Stimulated activated naive B cell treated with anti-CD40 and anti-IgM and Interleukin-4, amounts not matched to agents 10 μg/mL and 1 μg/mL and 100 μg/mL, for 72 hours (primary cell): ENCODE measurements at regions not wholly inside any gene's neighbourhood (a gene's known extent, or its start where the extent isn't known, plus 50 kb on each side); places are given as distances from the start of the nearest gene placed in this dataset.

Experiments
- ATAC-seq, 2 donors: fragments of 150-1000 bp; cut with Tn5 transposase; replicated peaks; 2 replicates each; pipeline ENCODE4 v1.10.0; 2021; ENCODE audit warnings: moderate library complexity in 1 of 2
- DNase-seq: peaks from one replicate; pipeline ENCODE4 v3.0.0; 2021
- H3K27ac Mint-ChIP-seq: one replicate; pipeline ENCODE4 v1.8.0; 2022; ENCODE audit warnings: mild to moderate bottlenecking, mixed read lengths
- H3K27me3 Mint-ChIP-seq, 2 donors: one replicate each; pipeline ENCODE4 v1.8.0; 2022; ENCODE audit warnings: mixed read lengths in 2 of 2
- H3K36me3 Mint-ChIP-seq, 2 donors: one replicate each; pipeline ENCODE4 v1.8.0; 2022; ENCODE audit warnings: mixed read lengths in 2 of 2, mild to moderate bottlenecking in 1 of 2
- H3K4me1 Mint-ChIP-seq, 2 donors: one replicate each; pipeline ENCODE4 v1.8.0; 2022; ENCODE audit warnings: mixed read lengths in 2 of 2, mild to moderate bottlenecking in 1 of 2
- H3K4me3 Mint-ChIP-seq, 2 donors: one replicate each; pipeline ENCODE4 v1.8.0; 2022; ENCODE audit warnings: mild to moderate bottlenecking in 2 of 2, mixed read lengths in 2 of 2, moderate library complexity in 1 of 2
- H3K9me3 Mint-ChIP-seq, 2 donors: one replicate each; pipeline ENCODE4 v1.8.0; 2022; ENCODE audit warnings: mixed read lengths in 2 of 2, mild to moderate bottlenecking in 1 of 2

GRCh38 chr3:195011231-195011834, 259.6 kb downstream of the XXYLT1 start:
- Mint-ChIP-seq H3K4me1 (peaks cover 23 to 34% of the 10 kb centered on the region in 2 donors), H3K4me3 (no peak overlapping the region), H3K27ac (no peak overlapping the region), H3K27me3 (peaks cover 8 to 16% of the 10 kb centered on the region in 2 donors), H3K36me3 (no peaks in the 10 kb centered on the region), H3K9me3 (no peaks in the 10 kb centered on the region)
- ATAC-seq, result no peak
- no peak for DNase-seq

DNA sequence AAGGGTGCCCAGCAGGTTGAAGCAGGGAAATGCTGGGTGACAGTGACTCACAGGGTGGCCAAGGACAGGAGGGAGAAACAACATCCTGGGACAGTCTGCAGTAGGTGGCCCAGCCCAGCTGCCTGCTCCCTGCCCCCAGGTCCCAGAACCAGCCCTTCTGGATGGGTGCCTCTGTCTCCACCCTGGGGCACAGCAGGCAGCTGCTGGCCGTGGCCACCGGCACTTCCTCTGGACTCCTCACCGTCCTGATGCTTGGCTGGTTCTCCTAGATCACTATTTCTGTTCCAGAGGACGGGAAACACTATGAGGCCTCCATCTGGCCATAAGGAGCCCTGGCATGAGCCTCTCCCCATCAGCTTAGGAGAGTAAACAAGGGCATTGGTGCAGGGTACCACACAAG, 258.9 kb downstream of the XXYLT1 start:
- no peak for DNase-seq
- Mint-ChIP-seq H3K27me3 (peaks cover 10 to 18% of the 10 kb centered on the region in 2 donors), H3K36me3 (no peaks in the 10 kb centered on the region), H3K4me3 (no peak overlapping the region), H3K27ac (no peak overlapping the region), H3K4me1 (peaks cover 21 to 26% of the 10 kb centered on the region in 2 donors), H3K9me3 (no peaks in the 10 kb centered on the region)
- ATAC-seq, result no peak

DNA sequence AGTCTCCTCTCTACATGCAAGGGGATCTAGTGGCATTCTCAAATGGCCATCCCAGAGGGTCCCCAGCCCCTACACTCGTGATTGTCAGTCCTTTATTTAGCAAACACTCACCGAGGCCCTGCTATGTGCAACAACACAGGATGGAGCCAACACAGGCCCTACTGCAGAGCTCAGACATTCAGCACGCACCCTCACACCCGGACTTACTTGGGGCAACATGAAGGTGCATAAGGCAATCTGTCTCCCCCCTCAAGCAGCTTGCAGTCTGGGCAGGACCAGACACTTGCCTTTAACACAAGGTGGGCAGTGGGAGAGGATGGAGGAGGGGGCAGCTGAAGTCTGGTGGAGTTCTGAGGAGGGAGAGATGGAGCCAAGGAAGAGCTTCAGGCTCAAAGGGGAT, 258.4 kb downstream of the XXYLT1 start:
- no peaks in the 10 kb centered on the region for H3K36me3 Mint-ChIP-seq
- no peak for DNase-seq
- H3K27ac Mint-ChIP-seq, result no peak overlapping the region
- peaks cover 10 to 18% of the 10 kb centered on the region in 2 donors for H3K27me3 Mint-ChIP-seq
- H3K4me3 Mint-ChIP-seq, result no peak overlapping the region
- ATAC-seq, result no peak
- H3K9me3 Mint-ChIP-seq, result no peaks in the 10 kb centered on the region
- peaks cover 17 to 21% of the 10 kb centered on the region in 2 donors for H3K4me1 Mint-ChIP-seq

DNA sequence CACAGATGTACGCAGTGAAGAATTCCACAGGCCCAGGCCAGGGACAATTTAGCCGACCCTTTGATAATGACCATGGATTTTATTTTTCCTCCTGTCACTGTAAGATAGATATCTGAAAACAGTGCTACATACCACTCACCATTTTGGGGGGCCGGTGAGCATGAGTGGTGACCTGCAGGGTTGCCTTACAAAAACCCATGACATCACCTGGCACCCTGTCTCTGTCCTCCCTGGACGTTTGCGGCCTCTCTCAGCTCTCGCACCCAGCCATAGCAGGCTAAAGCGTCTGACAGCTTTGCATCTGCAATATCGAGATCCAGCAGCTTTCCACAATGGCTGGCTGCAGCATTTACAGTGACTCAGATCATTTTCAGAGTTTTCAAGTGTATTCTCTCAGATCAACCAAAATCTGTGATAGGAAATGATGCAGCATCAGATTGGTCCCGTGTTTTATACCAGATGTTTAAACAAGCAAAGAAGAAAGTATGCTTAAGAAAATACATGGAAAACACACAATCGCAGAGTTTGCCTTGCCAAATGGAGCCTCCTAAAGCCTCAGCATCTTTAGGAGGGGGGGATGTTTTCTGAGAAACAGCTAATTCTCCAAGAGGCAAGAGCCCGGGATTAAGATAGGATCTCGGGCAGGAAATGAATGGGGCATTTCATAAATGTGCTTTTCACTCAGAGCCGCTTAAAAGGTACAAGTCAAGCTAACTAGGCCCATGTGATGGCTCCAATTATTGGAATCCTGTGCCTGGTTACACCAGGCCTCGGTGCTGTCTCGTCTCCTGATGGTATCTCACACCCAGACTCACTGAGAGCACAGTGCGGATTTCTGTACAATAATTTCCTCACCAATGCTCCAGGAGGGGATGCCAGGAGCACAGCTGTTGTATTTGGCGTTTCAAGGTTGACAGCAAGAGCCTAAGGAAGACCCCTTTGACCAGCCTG, 257.3 kb downstream of the XXYLT1 start:
- H3K4me3 Mint-ChIP-seq, result no peak overlapping the region
- H3K4me1 Mint-ChIP-seq, result peaks cover 14 to 16% of the 10 kb centered on the region in 2 donors
- no peak for ATAC-seq
- no peak for DNase-seq
- peaks cover 10 to 18% of the 10 kb centered on the region in 2 donors for H3K27me3 Mint-ChIP-seq
- H3K36me3 Mint-ChIP-seq, result no peaks in the 10 kb centered on the region
- H3K9me3 Mint-ChIP-seq, result no peaks in the 10 kb centered on the region
- no peak overlapping the region for H3K27ac Mint-ChIP-seq

- Mint-ChIP-seq H3K9me3 (peaks cover under 1 to 2% of the 10 kb centered on the region in 2 donors), H3K27me3 (peaks cover 15 to 24% of the 10 kb centered on the region in 2 donors), H3K4me3 (no peak overlapping the region), H3K27ac (no peak overlapping the region), H3K4me1 (peaks cover 6 to 8% of the 10 kb centered on the region in 2 donors), H3K36me3 (peaks cover 0 to 2% of the 10 kb centered on the region in 2 donors)
- ATAC-seq (no peak), DNase-seq (no peak)
Measured at GRCh38 chr3:195015021-195015420, 255.9 kb downstream of the XXYLT1 start.

DNA sequence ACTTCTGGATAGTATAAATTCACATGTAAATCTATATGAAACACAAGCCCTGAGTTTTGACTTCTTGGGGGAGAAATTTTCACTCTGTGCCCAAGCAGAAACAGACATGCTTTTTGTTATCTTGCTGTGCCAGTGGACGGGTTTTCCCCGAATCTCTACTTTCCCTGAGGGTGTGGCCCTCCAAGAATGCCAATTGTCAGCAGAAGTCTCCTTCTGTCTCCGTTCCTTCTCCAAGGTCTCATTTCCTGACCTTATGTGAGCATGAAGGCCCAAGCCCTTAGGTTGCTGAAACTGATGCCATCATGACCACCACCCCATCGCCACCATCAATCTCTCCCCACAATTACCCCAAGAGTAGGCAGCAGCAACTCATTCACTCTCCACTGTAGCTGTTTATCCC, 253.8 kb downstream of the XXYLT1 start:
- Mint-ChIP-seq H3K4me3 (no peak overlapping the region), H3K27me3 (peaks cover 18 to 31% of the 10 kb centered on the region in 2 donors), H3K4me1 (no peaks in the 10 kb centered on the region), H3K9me3 (peaks cover 4% of the 10 kb centered on the region in 2 donors), H3K36me3 (peaks cover 0 to 4% of the 10 kb centered on the region in 2 donors), H3K27ac (no peak overlapping the region)
- ATAC-seq, result no peak
- no peak for DNase-seq
